Tibial nerve (tissue), 4 donors: ENCODE measurements at regions not wholly inside any gene's neighbourhood (a gene's known extent, or its start where the extent isn't known, plus 50 kb on each side); places are given as distances from the start of the nearest gene placed in this dataset.

Experiments
- EP300 ChIP-seq, 2 donors: sonication (generic); formaldehyde crosslinking; IDR thresholded peaks; one replicate each; pipeline ENCODE4 v1.6.1; 2017; ENCODE audit warnings: antibody characterized with exemption in 2 of 2, mild to moderate bottlenecking in 1 of 2
- TF ChIP-seq, protein P1 (sequence below), 5 experiments: fragments of 200-600 bp in 3 of 5; fragments of 450-650 bp in 2 of 5; sonication (generic) in 3 of 5; IDR thresholded peaks; one replicate each; pipeline ENCODE4 v1.5.1; 2016 to 2019; ENCODE audit warnings: antibody characterized with exemption in 5 of 5, mild to moderate bottlenecking in 3 of 5, moderate library complexity in 2 of 5

DNA sequence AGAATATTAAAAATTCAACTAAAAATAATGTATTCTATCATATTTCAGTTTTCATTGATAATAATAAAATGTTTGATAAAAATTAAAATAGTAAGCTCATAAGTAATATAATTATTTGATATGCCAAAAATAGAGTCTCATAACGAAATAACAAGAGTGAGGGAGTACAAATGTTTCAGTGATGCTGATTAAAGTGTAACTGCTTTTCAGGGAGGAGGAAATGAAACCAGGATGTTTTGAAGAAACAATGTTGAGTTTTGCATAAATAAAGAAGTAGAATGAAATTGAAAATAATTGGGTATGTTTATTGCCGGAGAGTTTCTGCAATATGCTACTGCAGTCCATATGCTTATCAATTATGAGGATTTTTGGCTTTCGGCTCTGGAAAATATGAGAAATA lies 1159.8 kb upstream of the ADGRL2 start:
- no peak for TF ChIP-seq EP300 (IDR thresholded peaks at IDR 0.05)
- TF ChIP-seq, protein P1, sequence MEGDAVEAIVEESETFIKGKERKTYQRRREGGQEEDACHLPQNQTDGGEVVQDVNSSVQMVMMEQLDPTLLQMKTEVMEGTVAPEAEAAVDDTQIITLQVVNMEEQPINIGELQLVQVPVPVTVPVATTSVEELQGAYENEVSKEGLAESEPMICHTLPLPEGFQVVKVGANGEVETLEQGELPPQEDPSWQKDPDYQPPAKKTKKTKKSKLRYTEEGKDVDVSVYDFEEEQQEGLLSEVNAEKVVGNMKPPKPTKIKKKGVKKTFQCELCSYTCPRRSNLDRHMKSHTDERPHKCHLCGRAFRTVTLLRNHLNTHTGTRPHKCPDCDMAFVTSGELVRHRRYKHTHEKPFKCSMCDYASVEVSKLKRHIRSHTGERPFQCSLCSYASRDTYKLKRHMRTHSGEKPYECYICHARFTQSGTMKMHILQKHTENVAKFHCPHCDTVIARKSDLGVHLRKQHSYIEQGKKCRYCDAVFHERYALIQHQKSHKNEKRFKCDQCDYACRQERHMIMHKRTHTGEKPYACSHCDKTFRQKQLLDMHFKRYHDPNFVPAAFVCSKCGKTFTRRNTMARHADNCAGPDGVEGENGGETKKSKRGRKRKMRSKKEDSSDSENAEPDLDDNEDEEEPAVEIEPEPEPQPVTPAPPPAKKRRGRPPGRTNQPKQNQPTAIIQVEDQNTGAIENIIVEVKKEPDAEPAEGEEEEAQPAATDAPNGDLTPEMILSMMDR (IDR thresholded peaks at IDR 0.05), result no peak
